ENCODE measurements at regions not wholly inside any gene's neighbourhood (a gene's known extent, or its start where the extent isn't known, plus 50 kb on each side); places are given as distances from the start of the nearest gene placed in this dataset.

DNA sequence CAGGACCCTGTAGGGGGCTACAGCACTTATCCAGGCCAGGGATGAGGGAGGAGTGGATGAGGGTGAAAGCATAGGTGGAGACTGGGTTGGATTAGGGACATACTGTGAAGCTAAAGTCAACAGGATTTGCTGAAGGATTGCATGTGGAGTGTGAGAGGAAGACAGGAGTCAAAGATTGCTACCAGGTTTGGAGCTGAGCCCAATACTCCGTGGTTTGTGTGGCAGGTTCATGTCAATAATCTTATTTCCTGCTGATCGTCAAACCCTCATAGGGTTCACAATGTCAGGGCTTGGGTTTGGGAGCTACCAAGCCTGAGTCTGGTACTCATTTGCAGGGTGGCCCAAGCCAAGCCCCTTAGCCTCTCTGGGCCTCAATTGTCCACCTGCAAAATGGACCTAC is 77.1 kb upstream of the PLXNC1 start:
- DNase-seq = no peak

GRCh38 chr12:94073441-94074051 is 74.8 kb upstream of the PLXNC1 start:
- no peak for DNase-seq

DNA sequence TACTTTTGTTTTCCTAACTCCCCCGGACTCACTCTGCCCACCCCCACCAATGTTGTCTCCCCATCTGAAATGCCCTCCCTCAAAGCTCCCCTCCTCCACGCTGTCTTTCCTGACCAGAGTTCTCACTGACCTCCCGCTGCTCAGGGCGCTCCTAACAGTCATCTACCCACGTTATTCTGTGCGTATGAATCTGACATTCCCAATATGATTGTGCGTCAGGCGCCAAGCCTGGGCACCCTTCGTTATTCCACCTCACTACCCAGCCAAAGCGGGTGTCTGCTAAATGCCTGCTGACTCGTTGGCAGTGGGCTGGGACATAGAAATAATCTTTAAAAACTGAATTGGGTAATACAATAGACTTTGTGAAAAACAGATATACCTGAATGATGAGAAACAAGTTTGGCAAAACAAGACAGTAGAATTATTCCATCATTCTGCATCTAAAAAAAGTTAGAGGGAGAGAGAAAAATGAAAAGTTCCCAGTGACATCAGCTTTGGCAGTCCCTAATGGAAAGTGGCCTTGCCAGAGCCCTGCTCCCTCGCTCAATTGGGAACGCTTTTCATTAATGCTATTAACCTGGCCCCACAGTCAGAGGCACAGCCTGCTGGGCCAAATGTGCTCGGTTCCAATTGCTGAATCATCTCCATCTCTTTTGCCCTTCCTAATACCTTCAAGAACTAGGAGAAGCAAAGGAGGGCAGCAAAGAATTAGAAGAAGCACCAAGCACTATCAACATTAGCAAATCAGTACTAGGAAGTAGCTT is 74.0 kb upstream of the PLXNC1 start:
- peak; percentile 34 for DNase-seq

- DNase-seq = peak; percentile 41
Measured at GRCh38 chr12:94074980-94075629, 73.3 kb upstream of the PLXNC1 start.

GRCh38 chr12:94077209-94077608 is 71.2 kb upstream of the PLXNC1 start:
- no peak for DNase-seq

DNA sequence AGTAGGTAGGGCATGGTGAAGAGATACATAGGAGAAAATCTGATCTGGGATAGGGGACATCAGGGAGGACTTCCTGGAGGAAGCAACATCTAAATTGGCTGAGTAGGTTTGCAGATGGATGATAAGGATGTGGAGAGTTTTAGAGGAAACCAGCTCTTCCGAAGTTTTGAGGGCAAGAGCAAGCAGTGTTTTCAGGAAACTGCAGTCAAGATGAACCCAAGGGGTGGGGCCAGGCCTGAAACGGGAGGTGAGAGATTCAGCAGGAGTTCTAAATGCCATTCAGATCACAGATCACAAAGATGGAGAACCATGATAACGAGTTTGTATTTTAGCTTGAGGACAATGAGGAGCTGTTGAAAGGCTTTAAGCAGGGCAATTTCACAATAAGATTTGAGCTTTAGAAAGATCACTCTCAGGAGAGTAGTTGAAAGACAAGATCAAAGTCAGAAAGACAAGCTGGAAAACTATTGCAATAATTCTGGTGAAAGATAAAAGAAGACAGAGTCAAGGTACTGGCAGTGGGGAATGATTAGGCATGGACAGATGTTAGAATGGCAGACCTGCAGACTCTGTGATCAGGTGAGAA is 70.1 kb upstream of the PLXNC1 start:
- DNase-seq = no peak

- no peak for DNase-seq
Measured at GRCh38 chr12:94078736-94079509, 69.5 kb upstream of the PLXNC1 start.

DNA sequence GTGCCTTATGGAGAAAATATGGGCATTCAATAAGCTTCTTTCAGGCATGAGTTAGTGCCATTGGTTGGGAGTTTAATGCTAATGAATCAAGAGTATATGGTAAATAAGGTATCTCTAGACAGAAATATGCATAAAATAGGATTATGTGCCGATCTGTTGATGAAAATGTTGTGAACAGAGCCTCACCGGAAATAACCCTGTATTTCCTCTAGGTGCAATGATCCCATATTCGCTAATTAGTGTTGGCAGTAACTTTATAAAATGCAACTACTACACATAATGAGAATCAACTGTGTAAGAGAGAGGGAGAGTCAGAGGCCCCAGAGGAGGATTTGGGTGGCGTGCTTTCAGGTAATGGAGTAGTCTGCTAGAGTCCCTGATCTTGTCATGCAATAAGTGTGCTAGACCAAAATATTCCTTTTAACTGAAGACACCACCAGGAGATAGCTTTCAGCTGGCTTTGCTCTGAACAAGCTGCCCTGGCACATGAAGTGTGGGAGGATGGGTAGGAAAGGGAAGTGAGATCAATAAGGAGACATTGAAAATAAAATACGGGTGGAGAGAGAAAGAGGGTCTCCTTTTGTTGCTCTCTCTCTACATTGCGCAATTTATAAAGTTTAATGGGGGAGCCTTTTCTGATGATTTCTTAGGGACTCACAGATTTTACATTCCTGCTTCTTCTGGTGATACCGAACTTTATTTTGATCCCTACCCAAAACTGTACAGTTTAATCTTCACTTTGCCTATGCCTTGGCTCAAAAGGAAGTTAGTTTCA is 68.6 kb upstream of the PLXNC1 start:
- DNase-seq = no peak

DNA sequence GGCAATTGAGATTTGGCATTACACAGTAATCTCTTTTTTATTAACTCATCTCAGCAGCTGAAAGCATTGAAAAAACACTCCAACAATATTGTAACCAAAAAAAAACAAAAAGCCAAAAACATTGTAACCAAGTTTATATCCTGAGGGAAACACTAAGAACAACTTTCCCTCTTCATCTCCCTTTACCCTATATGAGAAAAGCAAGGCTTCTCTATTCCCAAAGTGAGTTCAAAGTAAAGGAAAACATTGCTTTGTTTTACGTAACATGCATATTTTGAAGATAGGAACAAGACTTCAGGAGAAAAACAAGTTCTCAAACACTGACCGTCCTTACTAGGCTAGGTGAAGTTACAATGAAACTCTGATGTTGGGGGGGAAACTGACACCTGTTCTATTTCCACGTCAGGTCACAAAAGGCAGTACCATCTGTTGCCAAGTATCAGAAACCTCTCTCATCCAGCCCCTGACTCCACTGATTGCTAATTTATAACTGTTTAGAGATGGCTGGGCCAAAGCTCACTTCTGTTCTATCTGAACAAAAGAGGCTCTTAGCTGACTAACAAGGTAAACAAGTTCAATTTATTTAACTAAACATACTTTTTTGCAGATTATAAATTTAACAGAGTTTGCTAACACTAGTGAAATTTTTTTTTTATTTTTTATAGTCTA is 67.9 kb upstream of the PLXNC1 start:
- no peak for DNase-seq

GRCh38 chr12:94082690-94083089 is 65.7 kb upstream of the PLXNC1 start:
- no peak for DNase-seq

GRCh38 chr12:94089891-94090290 is 58.5 kb upstream of the PLXNC1 start:
- DNase-seq = no peak

GRCh38 chr12:94091624-94092023 is 56.8 kb upstream of the PLXNC1 start:
- DNase-seq = no peak

GRCh38 chr12:94092516-94093241 is 55.7 kb upstream of the PLXNC1 start:
- no peak for DNase-seq

DNA sequence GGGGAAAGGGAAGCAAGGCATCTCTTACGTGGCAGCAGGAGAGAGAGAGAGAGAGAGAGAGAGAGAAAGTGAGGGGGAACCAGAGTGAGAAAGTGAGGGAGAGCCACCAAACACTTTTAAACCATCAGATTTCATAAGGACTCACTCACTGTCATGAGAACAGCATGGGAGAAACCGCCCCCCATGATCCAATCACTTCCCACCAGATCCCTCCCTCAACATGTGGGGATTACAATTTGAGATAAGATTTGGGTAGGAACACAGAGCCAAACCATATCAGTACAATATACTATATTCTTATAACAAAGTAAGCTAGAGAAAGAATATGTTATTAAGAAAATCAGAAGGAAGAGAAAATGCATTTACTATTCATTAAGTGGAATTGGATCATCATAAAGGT is 53.7 kb upstream of the PLXNC1 start:
- no peak for DNase-seq

DNA sequence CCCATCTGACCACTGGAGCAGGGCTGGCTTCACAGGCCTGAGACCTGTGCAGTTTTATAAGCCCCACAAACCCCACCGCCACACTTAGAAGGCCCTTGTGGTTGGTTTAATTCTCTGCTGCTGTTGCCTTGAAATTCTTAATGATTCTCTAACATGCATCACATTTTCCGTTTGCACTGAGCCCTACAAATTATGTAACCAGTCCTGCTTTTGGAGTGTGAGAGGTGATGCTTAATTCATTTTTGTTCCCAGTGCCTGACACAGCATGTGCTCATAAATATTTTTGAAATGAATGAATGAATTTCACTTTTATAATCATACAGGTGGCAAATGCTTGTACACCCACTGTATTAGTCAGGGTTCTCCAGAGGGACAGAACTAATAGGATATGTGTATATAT is 52.8 kb upstream of the PLXNC1 start:
- no peak for DNase-seq

- DNase-seq = no peak
Measured at GRCh38 chr12:94098466-94098865, 49.9 kb upstream of the PLXNC1 start.

All from midbrain (tissue), 1 donor.